ENCODE measurements at regions not wholly inside any gene's neighbourhood (a gene's known extent, or its start where the extent isn't known, plus 50 kb on each side); places are given as distances from the start of the nearest gene placed in this dataset.

- TF ChIP-seq, protein P1, sequence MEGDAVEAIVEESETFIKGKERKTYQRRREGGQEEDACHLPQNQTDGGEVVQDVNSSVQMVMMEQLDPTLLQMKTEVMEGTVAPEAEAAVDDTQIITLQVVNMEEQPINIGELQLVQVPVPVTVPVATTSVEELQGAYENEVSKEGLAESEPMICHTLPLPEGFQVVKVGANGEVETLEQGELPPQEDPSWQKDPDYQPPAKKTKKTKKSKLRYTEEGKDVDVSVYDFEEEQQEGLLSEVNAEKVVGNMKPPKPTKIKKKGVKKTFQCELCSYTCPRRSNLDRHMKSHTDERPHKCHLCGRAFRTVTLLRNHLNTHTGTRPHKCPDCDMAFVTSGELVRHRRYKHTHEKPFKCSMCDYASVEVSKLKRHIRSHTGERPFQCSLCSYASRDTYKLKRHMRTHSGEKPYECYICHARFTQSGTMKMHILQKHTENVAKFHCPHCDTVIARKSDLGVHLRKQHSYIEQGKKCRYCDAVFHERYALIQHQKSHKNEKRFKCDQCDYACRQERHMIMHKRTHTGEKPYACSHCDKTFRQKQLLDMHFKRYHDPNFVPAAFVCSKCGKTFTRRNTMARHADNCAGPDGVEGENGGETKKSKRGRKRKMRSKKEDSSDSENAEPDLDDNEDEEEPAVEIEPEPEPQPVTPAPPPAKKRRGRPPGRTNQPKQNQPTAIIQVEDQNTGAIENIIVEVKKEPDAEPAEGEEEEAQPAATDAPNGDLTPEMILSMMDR (IDR thresholded peaks at IDR 0.05; ENCODE audit: poor library complexity): no peak
- no peak for TF ChIP-seq EZH2phosphoT487 (IDR thresholded peaks at IDR 0.05; ENCODE audit: low read depth, severe bottlenecking, unreplicated experiment)
- no peak for TF ChIP-seq EZH2 (IDR thresholded peaks at IDR 0.05; ENCODE audit: borderline replicate concordance)
- no peak overlapping the region for H3K27ac ChIP-seq
- no peaks in the 10 kb centered on the region for H3K27me3 ChIP-seq
- H3K79me2 ChIP-seq: no peaks in the 10 kb centered on the region
- H3K4me2 ChIP-seq: no peak overlapping the region
- no peaks in the 10 kb centered on the region for H4K20me1 ChIP-seq (ENCODE audit: insufficient read depth, poor library complexity, severe bottlenecking)
- no peak overlapping the region for H3K4me3 ChIP-seq
- DNase-seq (ENCODE audit: low spot score): no peak
- WGBS (ENCODE audit: low lambda C conversion rate, missing lambda C conversion rate): 89% methylated on average over 2 of the region's 2 CpGs
- no peaks in the 10 kb centered on the region for H3K36me3 ChIP-seq (replicated peaks; ENCODE audit: insufficient read depth, low read depth)
- H3K9me2 ChIP-seq (replicated peaks; ENCODE audit: insufficient read depth): no peaks in the 10 kb centered on the region
- no peak overlapping the region for H2AFZ ChIP-seq
- peaks cover 9% of the 10 kb centered on the region for H3K4me1 ChIP-seq (ENCODE audit: insufficient read depth)
- no peaks in the 10 kb centered on the region for H3K9me3 ChIP-seq (ENCODE audit: low read depth)
Observed at GRCh38 chr1:172972258-172972657, 78.5 kb downstream of the TNFSF18 start.

DNA sequence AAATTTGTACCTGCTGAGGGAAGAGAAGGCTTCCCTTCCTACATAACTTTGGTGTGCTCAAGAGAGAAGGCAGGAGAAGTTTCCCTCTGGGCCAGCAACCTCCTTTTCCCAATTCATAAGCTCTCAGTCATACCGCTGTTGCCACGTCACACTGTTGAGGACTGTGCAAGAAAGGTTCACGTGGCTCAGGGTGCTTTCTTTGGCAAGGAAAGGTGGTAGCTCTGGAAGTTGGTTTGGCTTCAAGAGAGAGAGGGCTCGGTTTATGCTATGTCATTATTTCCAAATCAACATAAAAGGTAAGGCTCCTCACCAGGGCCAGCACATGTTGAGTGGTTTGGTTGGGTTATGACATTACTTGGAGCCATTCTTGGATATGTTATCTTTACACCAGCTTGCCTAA lies 77.3 kb downstream of the TNFSF18 start:
- no peaks in the 10 kb centered on the region for H3K27me3 ChIP-seq
- no peaks in the 10 kb centered on the region for H3K79me2 ChIP-seq
- no peaks in the 10 kb centered on the region for H4K20me1 ChIP-seq (ENCODE audit: insufficient read depth, poor library complexity, severe bottlenecking)
- H3K36me3 ChIP-seq (replicated peaks; ENCODE audit: insufficient read depth, low read depth): no peaks in the 10 kb centered on the region
- no peak overlapping the region for H2AFZ ChIP-seq
- no peak overlapping the region for H3K4me2 ChIP-seq
- no peaks in the 10 kb centered on the region for H3K9me2 ChIP-seq (replicated peaks; ENCODE audit: insufficient read depth)
- no peak overlapping the region for H3K4me3 ChIP-seq
- TF ChIP-seq, protein P1 (IDR thresholded peaks at IDR 0.05; ENCODE audit: poor library complexity): no peak
- TF ChIP-seq EZH2phosphoT487 (IDR thresholded peaks at IDR 0.05; ENCODE audit: low read depth, severe bottlenecking, unreplicated experiment): no peak
- TF ChIP-seq EZH2 (IDR thresholded peaks at IDR 0.05; ENCODE audit: borderline replicate concordance): no peak
- H3K4me1 ChIP-seq (ENCODE audit: insufficient read depth): peaks cover 10% of the 10 kb centered on the region
- no peaks in the 10 kb centered on the region for H3K9me3 ChIP-seq (ENCODE audit: low read depth)
- H3K27ac ChIP-seq: no peak overlapping the region
- WGBS (ENCODE audit: low lambda C conversion rate, missing lambda C conversion rate): 70% methylated on average over 4 of the region's 4 CpGs
- DNase-seq (ENCODE audit: low spot score): no peak

GRCh38 chr1:172976222-172977041 lies 74.3 kb downstream of the TNFSF18 start:
- H3K4me1 ChIP-seq (ENCODE audit: insufficient read depth): peaks cover 10% of the 10 kb centered on the region
- no peaks in the 10 kb centered on the region for H3K27me3 ChIP-seq
- no peaks in the 10 kb centered on the region for H3K79me2 ChIP-seq
- no peak overlapping the region for H3K4me3 ChIP-seq
- no peaks in the 10 kb centered on the region for H3K36me3 ChIP-seq (replicated peaks; ENCODE audit: insufficient read depth, low read depth)
- peak overlapping the region; percentile 78 for H3K27ac ChIP-seq
- H3K4me2 ChIP-seq: no peak overlapping the region
- no peak overlapping the region for H2AFZ ChIP-seq
- TF ChIP-seq EZH2 (IDR thresholded peaks at IDR 0.05; ENCODE audit: borderline replicate concordance) (no peak), EZH2phosphoT487 (IDR thresholded peaks at IDR 0.05; ENCODE audit: low read depth, severe bottlenecking, unreplicated experiment) (no peak)
- TF ChIP-seq, protein P1 (IDR thresholded peaks at IDR 0.05; ENCODE audit: poor library complexity): no peak
- no peaks in the 10 kb centered on the region for H4K20me1 ChIP-seq (ENCODE audit: insufficient read depth, poor library complexity, severe bottlenecking)
- peak; percentile 78 for DNase-seq (ENCODE audit: low spot score)
- WGBS (ENCODE audit: low lambda C conversion rate, missing lambda C conversion rate): 55% methylated on average over 2 of the region's 2 CpGs
- no peaks in the 10 kb centered on the region for H3K9me3 ChIP-seq (ENCODE audit: low read depth)
- no peaks in the 10 kb centered on the region for H3K9me2 ChIP-seq (replicated peaks; ENCODE audit: insufficient read depth)
